Thyroid gland (tissue), 4 donors: ENCODE measurements at regions not wholly inside any gene's neighbourhood (a gene's known extent, or its start where the extent isn't known, plus 50 kb on each side); places are given as distances from the start of the nearest gene placed in this dataset.
"Not testable (repeated sequence)": the region's sequence is repeated elsewhere in the genome, so short reads cannot be mapped to it uniquely, and the experiment has no call there.

Experiments
- DNase-seq, 2 donors: peaks; one replicate each; pipeline ENCODE4 v3.0.0-alpha.2; 2019
- H3K27ac ChIP-seq, 3 donors: fragments of 200-600 bp; sonication (generic); 1 replicate in 2 of 3; 2 replicates in 1 of 3; pipeline ENCODE4 v1.5.1; 2016 to 2019; ENCODE audit warnings: mild to moderate bottlenecking in 1 of 3, moderate library complexity in 1 of 3
- H3K27me3 ChIP-seq: fragments of 200-600 bp; sonication (generic); one replicate; pipeline ENCODE4 v1.5.1; 2019
- H3K36me3 ChIP-seq, 2 donors: fragments of 200-600 bp; sonication (generic); one replicate each; pipeline ENCODE4 v1.5.1; 2016 to 2019
- H3K4me1 ChIP-seq, 2 donors: fragments of 200-600 bp; sonication (generic); one replicate each; pipeline ENCODE4 v1.5.1; 2017 to 2019
- H3K4me3 ChIP-seq, 3 donors: fragments of 200-600 bp; sonication (generic); replicated peaks in 1 of 3; 1 replicate in 2 of 3; 2 replicates in 1 of 3; pipeline ENCODE4 v1.5.1; 2016; ENCODE audit warnings: mild to moderate bottlenecking in 1 of 3
- H3K9me3 ChIP-seq: fragments of 200-600 bp; sonication (generic); one replicate; pipeline ENCODE4 v1.5.1; 2017
- POLR2A ChIP-seq, 2 donors: fragments of 450-650 bp; IDR thresholded peaks; one replicate each; pipeline ENCODE4 v1.6.1; 2017; ENCODE audit warnings: antibody characterized with exemption in 2 of 2, mild to moderate bottlenecking in 2 of 2, moderate library complexity in 1 of 2
- WGBS, 2 donors: methylation state at CpG; one replicate each; pipeline ENCODE4 v1.1.5; 2017; 5-methylcytosine and 5-hydroxymethylcytosine counted together
- intact Hi-C: fragments of 100-400 bp; cut with DNase I; formaldehyde crosslinking; loops from one replicate; pipeline ENCODE4 v1.15.1; 2023
- TF ChIP-seq, protein P1 (sequence below), 6 experiments: fragments of 200-600 bp in 3 of 6; fragments of 450-650 bp in 3 of 6; sonication (generic) in 3 of 6; IDR thresholded peaks; one replicate each; pipeline ENCODE4 v1.5.1; 2016 to 2019; ENCODE audit warnings: antibody characterized with exemption in 6 of 6, mild to moderate bottlenecking in 2 of 6, inconsistent platforms in 1 of 6, moderate library complexity in 1 of 6

DNA sequence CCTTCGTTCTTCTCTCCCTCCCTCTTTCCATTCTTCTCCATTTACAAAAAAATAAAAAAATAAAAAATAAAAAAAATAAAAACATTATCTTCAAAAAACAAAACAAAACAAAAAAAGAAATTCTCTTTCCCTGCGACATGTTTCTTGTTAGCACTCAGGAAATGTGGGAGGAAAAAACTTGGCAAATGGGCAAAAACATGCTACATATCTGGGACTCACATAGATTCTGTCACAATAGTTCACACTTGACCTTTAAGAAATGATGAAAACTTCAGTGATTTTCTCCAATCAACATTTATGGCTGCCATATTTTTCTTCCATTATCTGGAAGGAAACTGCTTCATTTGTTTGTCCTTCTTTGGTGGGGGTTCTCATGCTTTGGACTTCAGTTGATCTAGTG lies 109.3 kb downstream of the PRKAB2 start:
- H3K4me3 ChIP-seq, result no peak overlapping the region
- H3K4me1 ChIP-seq, result no peaks in the 10 kb centered on the region
- H3K36me3 ChIP-seq, result no peaks in the 10 kb centered on the region
- WGBS, 2 donors, result 42 to 82% methylated on average over 2 of the region's 2 CpGs
- intact Hi-C loops, result no loop called here
- H3K27ac ChIP-seq, result no peak overlapping the region
- H3K27me3 ChIP-seq, result no peaks in the 10 kb centered on the region
- DNase-seq, result no peak
- no peak for TF ChIP-seq POLR2A (IDR thresholded peaks at IDR 0.05)
- TF ChIP-seq, protein P1, sequence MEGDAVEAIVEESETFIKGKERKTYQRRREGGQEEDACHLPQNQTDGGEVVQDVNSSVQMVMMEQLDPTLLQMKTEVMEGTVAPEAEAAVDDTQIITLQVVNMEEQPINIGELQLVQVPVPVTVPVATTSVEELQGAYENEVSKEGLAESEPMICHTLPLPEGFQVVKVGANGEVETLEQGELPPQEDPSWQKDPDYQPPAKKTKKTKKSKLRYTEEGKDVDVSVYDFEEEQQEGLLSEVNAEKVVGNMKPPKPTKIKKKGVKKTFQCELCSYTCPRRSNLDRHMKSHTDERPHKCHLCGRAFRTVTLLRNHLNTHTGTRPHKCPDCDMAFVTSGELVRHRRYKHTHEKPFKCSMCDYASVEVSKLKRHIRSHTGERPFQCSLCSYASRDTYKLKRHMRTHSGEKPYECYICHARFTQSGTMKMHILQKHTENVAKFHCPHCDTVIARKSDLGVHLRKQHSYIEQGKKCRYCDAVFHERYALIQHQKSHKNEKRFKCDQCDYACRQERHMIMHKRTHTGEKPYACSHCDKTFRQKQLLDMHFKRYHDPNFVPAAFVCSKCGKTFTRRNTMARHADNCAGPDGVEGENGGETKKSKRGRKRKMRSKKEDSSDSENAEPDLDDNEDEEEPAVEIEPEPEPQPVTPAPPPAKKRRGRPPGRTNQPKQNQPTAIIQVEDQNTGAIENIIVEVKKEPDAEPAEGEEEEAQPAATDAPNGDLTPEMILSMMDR (IDR thresholded peaks at IDR 0.05), result no peak
- H3K9me3 ChIP-seq, result no peaks in the 10 kb centered on the region

DNA sequence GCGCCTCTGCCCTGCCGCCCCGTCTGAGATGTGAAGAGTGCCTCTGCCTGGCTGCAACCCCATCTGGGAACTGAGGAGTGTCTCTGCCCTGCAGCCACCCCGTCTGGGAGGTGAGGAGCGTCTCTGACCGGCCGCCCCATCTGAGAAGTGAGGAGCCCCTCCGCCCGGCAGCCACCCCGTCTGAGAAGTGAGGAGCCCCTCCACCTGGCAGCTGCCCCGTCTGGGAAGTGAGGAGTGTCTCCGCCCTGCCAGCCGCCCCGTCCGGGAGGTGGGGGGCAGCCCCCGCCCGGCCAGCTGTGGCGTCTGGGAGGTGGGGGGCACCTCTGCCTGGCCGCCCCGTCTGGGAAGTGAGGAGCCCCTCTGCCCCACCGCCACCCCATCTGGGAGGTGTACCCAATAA lies 110.4 kb downstream of the PRKAB2 start:
- intact Hi-C loops, H3K27me3 ChIP-seq, H3K36me3 ChIP-seq, H3K4me1 ChIP-seq, DNase-seq, H3K4me3 ChIP-seq, H3K9me3 ChIP-seq, H3K27ac ChIP-seq: not testable (repeated sequence)
- WGBS, 2 donors, result 94 to 95% methylated on average over 14 to 16 of the region's 21 CpGs

DNA sequence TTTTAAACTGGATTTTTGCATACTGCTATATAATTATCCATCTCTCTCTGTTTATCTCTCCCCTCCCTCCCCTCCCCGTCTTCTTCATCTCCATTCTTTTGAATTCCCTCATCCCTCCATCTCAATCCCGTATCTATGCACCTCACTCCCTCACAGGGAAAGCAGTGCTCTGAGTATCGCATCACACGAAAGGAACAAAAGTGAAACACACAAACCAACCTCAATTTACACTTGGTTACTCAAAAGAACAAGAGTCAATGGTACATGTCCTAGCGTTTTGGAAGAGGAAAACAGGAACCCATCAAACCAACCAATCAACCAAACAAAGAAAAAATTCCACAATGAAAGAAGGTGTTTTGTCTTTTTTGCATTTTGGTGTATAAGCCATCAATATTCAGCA lies 115.1 kb downstream of the NBPF12 start:
- no peak overlapping the region for H3K27ac ChIP-seq
- no peaks in the 10 kb centered on the region for H3K27me3 ChIP-seq
- H3K9me3 ChIP-seq, result no peaks in the 10 kb centered on the region
- no peaks in the 10 kb centered on the region for H3K36me3 ChIP-seq
- TF ChIP-seq, protein P1 (IDR thresholded peaks at IDR 0.05), result no peak
- no peak for TF ChIP-seq POLR2A (IDR thresholded peaks at IDR 0.05)
- no peaks in the 10 kb centered on the region for H3K4me1 ChIP-seq
- intact Hi-C loops, result no loop called here
- H3K4me3 ChIP-seq, result no peak overlapping the region
- DNase-seq, result no peak
- WGBS, 2 donors, result 67 to 83% methylated on average over 5 of the region's 5 CpGs

DNA sequence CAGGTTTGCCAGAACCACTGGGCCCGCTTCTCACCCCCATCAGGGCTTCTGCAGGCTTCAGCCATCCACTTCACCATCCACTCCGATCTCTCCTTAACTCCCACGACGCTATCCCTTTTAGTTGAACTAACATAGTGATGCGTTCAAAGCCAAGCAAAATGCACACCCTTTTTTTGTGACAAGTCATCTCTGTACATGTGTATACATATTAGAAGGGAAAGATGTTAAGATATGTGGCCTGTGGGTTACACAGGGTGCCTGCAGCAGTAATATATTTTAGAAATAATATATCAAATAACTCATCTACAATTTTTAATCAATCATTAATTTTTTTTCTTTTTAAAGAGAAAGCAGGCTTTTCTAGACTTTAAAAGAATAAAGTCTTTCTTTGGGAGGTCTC lies 114.6 kb downstream of the NBPF12 start:
- no peaks in the 10 kb centered on the region for H3K27me3 ChIP-seq
- H3K4me3 ChIP-seq, result no peak overlapping the region
- no peak overlapping the region for H3K27ac ChIP-seq
- H3K9me3 ChIP-seq, result no peaks in the 10 kb centered on the region
- no peak for DNase-seq
- H3K36me3 ChIP-seq, result no peaks in the 10 kb centered on the region
- 78 to 84% methylated on average over 5 of the region's 5 CpGs for WGBS, 2 donors
- intact Hi-C loops, result no loop called here
- TF ChIP-seq POLR2A (IDR thresholded peaks at IDR 0.05), result no peak
- TF ChIP-seq, protein P1 (IDR thresholded peaks at IDR 0.05), result no peak
- H3K4me1 ChIP-seq, result no peaks in the 10 kb centered on the region

DNA sequence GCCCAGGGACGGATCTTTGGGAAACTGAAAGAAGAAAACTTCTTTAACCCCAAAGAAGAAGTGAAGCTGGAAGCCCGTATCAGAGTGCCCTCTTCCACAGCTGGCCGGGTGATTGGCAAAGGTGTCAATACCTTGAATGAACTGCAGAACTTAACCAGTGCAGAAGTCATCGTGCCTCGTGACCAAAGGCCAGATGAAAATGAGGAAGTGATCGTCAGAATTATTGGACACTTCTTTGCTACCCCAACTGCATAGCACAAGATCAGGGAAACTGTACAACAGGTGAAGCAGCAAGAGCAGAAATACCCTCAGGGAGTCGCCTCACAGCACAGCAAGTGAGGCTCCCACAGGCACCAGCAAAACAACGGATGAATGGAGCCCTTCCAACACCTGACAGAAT lies 114.0 kb downstream of the NBPF12 start:
- no peaks in the 10 kb centered on the region for H3K27me3 ChIP-seq
- H3K4me3 ChIP-seq, result no peak overlapping the region
- no peaks in the 10 kb centered on the region for H3K36me3 ChIP-seq
- DNase-seq, result no peak
- 88 to 89% methylated on average over 8 of the region's 8 CpGs for WGBS, 2 donors
- no peak overlapping the region for H3K27ac ChIP-seq
- intact Hi-C loops, result no loop called here
- H3K4me1 ChIP-seq, result no peaks in the 10 kb centered on the region
- no peaks in the 10 kb centered on the region for H3K9me3 ChIP-seq
- no peak for TF ChIP-seq POLR2A (IDR thresholded peaks at IDR 0.05)
- TF ChIP-seq, protein P1 (IDR thresholded peaks at IDR 0.05), result no peak

DNA sequence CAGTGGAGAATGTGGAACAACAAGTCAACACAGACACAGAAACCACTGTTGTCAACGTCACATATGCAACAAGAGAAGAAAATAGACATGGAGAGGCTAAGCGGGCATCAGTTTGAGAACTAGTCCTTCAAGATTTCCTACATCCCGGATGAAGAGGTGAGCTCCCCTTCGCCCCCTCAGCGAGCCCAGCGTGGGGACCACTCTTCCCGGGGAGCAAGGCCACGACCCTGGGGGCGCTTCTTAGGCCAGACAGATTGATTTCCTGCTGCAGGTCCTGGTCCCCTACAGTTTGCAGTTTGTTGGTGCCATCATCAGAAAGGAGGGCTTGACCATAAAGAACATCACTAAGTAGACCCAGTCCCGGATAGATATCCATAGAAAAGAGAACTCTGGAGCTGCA lies 113.0 kb downstream of the NBPF12 start:
- no peak for DNase-seq
- 85 to 92% methylated on average over 10 of the region's 10 CpGs for WGBS, 2 donors
- Histone ChIP-seq H3K36me3 (no peaks in the 10 kb centered on the region), H3K4me3 (no peak overlapping the region), H3K9me3 (no peaks in the 10 kb centered on the region), H3K4me1 (no peaks in the 10 kb centered on the region), H3K27me3 (no peaks in the 10 kb centered on the region), H3K27ac (no peak overlapping the region)
- intact Hi-C loops, result no loop called here
- TF ChIP-seq, protein P1 (IDR thresholded peaks at IDR 0.05), result no peak
